ENCODE measurements at regions not wholly inside any gene's neighbourhood (a gene's known extent, or its start where the extent isn't known, plus 50 kb on each side); places are given as distances from the start of the nearest gene placed in this dataset.

DNA sequence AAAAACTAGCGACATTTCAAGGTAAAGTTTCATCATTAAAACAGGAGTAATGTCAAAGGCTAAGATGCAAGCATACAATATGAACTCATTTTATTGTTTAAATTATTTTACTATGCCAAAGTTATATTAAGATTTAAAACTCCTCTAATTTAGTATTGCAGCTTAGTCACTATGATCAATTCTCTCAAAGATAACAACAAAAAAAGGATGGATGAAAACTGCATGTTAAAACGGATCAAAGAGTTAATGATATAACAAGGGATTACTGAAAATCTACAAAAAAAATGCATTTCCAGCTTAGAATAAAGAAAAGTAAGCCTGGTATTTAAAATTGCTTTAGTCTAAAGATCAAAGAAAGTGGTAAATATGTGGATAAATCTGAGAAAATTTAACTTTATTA, 587.8 kb upstream of the PCDH20 start:
- no peak overlapping the region for H3K4me3 ChIP-seq (ENCODE audit: low read depth, low read length)
- TF ChIP-seq, protein P1, sequence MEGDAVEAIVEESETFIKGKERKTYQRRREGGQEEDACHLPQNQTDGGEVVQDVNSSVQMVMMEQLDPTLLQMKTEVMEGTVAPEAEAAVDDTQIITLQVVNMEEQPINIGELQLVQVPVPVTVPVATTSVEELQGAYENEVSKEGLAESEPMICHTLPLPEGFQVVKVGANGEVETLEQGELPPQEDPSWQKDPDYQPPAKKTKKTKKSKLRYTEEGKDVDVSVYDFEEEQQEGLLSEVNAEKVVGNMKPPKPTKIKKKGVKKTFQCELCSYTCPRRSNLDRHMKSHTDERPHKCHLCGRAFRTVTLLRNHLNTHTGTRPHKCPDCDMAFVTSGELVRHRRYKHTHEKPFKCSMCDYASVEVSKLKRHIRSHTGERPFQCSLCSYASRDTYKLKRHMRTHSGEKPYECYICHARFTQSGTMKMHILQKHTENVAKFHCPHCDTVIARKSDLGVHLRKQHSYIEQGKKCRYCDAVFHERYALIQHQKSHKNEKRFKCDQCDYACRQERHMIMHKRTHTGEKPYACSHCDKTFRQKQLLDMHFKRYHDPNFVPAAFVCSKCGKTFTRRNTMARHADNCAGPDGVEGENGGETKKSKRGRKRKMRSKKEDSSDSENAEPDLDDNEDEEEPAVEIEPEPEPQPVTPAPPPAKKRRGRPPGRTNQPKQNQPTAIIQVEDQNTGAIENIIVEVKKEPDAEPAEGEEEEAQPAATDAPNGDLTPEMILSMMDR (IDR thresholded peaks at IDR 0.05; ENCODE audit: insufficient read depth, low read depth, low read length, missing control alignments), result no peak
- DNase-seq (ENCODE audit: low read depth), result no peak

DNA sequence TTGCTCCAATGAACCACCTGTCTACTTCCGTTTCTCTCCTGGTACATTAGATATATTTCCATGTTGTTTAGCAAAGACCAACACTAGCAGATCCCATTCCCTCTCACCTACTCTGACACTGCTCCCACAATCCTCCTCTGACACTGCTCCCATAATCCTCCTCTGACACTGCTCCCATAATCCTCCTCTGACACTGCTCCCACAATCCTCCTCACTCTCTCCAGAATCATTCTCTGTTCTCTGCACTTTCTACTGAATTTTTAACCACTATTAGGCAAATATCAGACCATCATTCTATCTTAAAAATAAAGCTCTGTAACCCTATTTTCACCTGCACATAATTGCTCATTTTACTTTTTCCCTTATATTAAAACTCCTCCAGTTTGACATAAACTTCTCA, 578.5 kb upstream of the PCDH20 start:
- DNase-seq (ENCODE audit: low read depth), result no peak
- TF ChIP-seq, protein P1 (IDR thresholded peaks at IDR 0.05; ENCODE audit: insufficient read depth, low read depth, low read length, missing control alignments), result no peak
- no peak overlapping the region for H3K4me3 ChIP-seq (ENCODE audit: low read depth, low read length)

DNA sequence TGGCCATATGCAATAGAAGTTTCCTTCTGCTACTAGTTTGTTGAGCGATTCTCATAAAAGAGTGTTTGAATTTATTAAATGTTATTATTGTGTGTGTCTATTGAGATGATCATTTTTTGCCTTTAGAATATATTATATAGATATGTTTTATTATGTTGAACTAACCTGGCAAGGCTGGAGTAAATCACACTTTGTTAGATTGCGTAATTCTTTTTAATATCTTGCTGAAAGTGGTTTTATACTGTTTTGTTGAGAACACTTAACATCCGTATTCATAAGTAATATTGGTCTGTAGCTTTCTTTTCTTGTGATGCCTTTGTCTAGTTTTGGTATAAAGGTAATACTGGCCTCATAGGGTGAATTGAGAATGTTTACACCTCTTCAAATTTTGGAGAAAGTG, 574.3 kb upstream of the PCDH20 start:
- TF ChIP-seq, protein P1 (IDR thresholded peaks at IDR 0.05; ENCODE audit: insufficient read depth, low read depth, low read length, missing control alignments), result no peak

DNA sequence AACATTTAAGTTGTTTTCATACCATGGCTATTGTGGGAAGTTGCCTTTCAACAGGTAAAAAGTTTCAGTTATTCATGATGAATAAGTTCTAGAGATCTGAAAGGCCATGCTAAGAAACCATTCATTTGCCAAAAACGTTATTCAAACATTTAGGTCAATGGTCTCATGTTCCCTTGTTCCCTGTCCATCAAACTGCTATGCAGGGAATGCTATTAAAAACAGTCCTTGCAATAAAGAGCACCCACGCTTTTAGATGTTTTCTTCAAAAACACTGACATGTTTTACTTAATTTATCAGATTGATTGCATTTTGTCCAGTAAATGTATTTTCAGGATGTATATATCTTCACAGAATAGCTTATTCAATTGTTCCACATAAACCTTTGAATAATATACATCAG, 573.2 kb upstream of the PCDH20 start:
- no peak overlapping the region for H3K4me3 ChIP-seq (ENCODE audit: low read depth, low read length)
- no peak for DNase-seq (ENCODE audit: low read depth)
- TF ChIP-seq, protein P1 (IDR thresholded peaks at IDR 0.05; ENCODE audit: insufficient read depth, low read depth, low read length, missing control alignments), result no peak

More for the DNA sequence above, 574.3 kb upstream of the PCDH20 start:
- DNase-seq (ENCODE audit: low read depth), result no peak
- no peak overlapping the region for H3K4me3 ChIP-seq (ENCODE audit: low read depth, low read length)

DNA sequence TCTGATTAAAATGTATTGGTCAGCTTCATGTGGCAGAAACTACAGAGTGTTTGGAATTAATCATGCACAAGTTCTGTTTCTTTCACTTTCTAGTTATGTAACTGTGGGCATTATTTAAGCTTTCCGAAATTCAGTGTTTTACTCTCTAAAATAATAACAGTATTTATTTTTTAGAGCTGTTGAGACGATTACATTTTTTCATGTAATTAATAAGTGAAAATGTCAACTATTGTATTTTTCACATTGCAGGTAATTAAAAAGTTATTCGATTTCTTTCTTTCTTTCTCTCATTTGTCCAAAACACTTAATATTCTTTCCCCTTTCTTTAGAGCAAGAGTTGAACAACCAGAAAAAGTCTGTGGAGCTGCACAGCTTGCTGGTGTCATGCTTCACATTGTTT, 559.4 kb upstream of the PCDH20 start:
- DNase-seq (ENCODE audit: low read depth), result no peak
- TF ChIP-seq, protein P1 (IDR thresholded peaks at IDR 0.05; ENCODE audit: insufficient read depth, low read depth, low read length, missing control alignments), result no peak
- H3K4me3 ChIP-seq (ENCODE audit: low read depth, low read length), result no peak overlapping the region

DNA sequence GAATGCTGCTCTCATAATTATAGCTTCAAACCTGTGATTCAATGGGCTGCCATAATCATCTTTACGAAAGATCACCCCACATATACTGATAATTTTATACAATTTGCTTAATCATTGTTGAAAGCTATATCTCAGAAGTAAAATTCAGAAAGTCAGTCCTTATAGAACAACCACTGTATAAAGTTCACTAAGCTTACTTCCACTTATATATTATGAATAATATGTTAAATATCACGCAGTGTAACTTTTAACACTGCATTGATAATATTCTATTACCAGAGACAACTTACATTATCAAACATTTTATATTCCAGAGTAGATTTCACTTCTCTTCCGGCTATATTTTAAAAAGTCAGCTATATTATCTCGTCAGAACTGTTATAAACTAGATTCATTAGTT, 550.1 kb upstream of the PCDH20 start:
- DNase-seq (ENCODE audit: low read depth), result no peak
- H3K4me3 ChIP-seq (ENCODE audit: low read depth, low read length), result no peak overlapping the region
- TF ChIP-seq, protein P1 (IDR thresholded peaks at IDR 0.05; ENCODE audit: insufficient read depth, low read depth, low read length, missing control alignments), result no peak

DNA sequence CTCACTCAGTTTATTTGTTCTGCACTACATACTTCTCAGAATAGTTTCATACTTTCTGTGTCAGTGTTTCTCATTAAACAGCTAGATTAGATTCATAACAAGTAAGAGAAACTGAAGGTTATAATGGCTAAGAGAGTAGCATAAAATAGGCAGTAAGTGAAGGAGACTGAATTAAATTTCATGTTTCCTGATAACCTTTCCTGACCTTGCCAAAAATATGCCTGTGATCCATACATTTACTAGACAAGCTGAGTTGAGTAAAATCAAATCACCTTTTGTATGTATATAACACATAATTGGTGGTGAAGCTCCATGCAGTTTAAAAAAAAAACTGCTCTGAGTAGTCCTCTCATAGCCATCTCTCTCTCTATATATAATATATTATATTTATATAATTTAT, 545.3 kb upstream of the PCDH20 start:
- no peak for DNase-seq (ENCODE audit: low read depth)
- TF ChIP-seq, protein P1 (IDR thresholded peaks at IDR 0.05; ENCODE audit: insufficient read depth, low read depth, low read length, missing control alignments), result no peak
- H3K4me3 ChIP-seq (ENCODE audit: low read depth, low read length), result no peak overlapping the region
